ENCODE measurements at regions not wholly inside any gene's neighbourhood (a gene's known extent, or its start where the extent isn't known, plus 50 kb on each side); places are given as distances from the start of the nearest gene placed in this dataset.

DNA sequence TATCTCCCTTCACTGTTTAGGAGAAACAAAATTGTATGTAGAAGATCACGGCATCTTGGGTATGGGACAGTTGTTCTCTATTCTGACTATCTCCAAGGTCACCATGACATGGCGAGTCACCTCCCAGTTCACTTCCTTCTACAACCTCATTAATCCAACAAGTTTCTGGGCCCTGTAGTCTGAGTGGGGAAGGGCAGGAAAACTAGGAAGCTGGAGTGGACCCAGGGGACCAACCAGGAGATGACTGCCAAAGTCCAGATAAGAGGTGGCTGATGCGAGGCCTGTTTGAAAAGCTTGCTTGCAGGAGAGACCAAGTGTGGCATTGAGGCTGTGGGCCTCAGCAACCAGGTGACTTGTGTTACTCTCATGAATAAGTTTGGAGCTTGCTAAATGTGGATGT lies 584.9 kb downstream of the TNS3 start (continued):
- TF ChIP-seq, protein P1, sequence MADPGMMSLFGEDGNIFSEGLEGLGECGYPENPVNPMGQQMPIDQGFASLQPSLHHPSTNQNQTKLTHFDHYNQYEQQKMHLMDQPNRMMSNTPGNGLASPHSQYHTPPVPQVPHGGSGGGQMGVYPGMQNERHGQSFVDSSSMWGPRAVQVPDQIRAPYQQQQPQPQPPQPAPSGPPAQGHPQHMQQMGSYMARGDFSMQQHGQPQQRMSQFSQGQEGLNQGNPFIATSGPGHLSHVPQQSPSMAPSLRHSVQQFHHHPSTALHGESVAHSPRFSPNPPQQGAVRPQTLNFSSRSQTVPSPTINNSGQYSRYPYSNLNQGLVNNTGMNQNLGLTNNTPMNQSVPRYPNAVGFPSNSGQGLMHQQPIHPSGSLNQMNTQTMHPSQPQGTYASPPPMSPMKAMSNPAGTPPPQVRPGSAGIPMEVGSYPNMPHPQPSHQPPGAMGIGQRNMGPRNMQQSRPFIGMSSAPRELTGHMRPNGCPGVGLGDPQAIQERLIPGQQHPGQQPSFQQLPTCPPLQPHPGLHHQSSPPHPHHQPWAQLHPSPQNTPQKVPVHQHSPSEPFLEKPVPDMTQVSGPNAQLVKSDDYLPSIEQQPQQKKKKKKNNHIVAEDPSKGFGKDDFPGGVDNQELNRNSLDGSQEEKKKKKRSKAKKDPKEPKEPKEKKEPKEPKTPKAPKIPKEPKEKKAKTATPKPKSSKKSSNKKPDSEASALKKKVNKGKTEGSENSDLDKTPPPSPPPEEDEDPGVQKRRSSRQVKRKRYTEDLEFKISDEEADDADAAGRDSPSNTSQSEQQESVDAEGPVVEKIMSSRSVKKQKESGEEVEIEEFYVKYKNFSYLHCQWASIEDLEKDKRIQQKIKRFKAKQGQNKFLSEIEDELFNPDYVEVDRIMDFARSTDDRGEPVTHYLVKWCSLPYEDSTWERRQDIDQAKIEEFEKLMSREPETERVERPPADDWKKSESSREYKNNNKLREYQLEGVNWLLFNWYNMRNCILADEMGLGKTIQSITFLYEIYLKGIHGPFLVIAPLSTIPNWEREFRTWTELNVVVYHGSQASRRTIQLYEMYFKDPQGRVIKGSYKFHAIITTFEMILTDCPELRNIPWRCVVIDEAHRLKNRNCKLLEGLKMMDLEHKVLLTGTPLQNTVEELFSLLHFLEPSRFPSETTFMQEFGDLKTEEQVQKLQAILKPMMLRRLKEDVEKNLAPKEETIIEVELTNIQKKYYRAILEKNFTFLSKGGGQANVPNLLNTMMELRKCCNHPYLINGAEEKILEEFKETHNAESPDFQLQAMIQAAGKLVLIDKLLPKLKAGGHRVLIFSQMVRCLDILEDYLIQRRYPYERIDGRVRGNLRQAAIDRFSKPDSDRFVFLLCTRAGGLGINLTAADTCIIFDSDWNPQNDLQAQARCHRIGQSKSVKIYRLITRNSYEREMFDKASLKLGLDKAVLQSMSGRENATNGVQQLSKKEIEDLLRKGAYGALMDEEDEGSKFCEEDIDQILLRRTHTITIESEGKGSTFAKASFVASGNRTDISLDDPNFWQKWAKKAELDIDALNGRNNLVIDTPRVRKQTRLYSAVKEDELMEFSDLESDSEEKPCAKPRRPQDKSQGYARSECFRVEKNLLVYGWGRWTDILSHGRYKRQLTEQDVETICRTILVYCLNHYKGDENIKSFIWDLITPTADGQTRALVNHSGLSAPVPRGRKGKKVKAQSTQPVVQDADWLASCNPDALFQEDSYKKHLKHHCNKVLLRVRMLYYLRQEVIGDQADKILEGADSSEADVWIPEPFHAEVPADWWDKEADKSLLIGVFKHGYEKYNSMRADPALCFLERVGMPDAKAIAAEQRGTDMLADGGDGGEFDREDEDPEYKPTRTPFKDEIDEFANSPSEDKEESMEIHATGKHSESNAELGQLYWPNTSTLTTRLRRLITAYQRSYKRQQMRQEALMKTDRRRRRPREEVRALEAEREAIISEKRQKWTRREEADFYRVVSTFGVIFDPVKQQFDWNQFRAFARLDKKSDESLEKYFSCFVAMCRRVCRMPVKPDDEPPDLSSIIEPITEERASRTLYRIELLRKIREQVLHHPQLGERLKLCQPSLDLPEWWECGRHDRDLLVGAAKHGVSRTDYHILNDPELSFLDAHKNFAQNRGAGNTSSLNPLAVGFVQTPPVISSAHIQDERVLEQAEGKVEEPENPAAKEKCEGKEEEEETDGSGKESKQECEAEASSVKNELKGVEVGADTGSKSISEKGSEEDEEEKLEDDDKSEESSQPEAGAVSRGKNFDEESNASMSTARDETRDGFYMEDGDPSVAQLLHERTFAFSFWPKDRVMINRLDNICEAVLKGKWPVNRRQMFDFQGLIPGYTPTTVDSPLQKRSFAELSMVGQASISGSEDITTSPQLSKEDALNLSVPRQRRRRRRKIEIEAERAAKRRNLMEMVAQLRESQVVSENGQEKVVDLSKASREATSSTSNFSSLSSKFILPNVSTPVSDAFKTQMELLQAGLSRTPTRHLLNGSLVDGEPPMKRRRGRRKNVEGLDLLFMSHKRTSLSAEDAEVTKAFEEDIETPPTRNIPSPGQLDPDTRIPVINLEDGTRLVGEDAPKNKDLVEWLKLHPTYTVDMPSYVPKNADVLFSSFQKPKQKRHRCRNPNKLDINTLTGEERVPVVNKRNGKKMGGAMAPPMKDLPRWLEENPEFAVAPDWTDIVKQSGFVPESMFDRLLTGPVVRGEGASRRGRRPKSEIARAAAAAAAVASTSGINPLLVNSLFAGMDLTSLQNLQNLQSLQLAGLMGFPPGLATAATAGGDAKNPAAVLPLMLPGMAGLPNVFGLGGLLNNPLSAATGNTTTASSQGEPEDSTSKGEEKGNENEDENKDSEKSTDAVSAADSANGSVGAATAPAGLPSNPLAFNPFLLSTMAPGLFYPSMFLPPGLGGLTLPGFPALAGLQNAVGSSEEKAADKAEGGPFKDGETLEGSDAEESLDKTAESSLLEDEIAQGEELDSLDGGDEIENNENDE (IDR thresholded peaks at IDR 0.05; ENCODE audit: insufficient replicate concordance, low read length), result no peak

All from H1 (cell line).